ENCODE measurements at regions not wholly inside any gene's neighbourhood (a gene's known extent, or its start where the extent isn't known, plus 50 kb on each side); places are given as distances from the start of the nearest gene placed in this dataset.

DNA sequence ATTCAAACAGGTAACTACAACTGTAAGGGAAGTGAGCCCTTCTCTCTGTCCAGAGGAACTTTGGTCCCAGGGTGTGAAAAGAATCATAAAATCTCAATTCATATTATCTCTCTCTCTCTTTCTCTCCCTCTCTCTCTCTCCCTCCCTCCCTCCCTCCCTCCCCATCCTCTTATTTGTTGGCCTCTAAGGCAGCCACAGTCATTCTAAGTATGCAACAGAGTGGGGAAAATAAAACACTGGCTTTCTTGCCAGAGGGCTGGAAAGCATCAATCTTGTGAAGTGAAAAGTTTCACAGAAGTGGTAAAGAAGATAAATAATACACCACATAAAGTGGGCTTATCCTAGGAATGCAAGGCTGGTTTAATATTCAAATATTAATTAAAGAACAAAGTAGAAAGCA, 95.6 kb upstream of the KCNH7 start:
- TF ChIP-seq GATA1 (IDR thresholded peaks at IDR 0.05; ENCODE audit: low read depth, low read length): no peak
- TF ChIP-seq POLR2A (IDR thresholded peaks at IDR 0.05; ENCODE audit: low read length): no peak

Measured in erythroblast (primary cell).